Left ventricle myocardium inferior (tissue), 1 donor: ENCODE measurements at regions not wholly inside any gene's neighbourhood (a gene's known extent, or its start where the extent isn't known, plus 50 kb on each side); places are given as distances from the start of the nearest gene placed in this dataset.

ENCODE experiments used
- DNase-seq: peaks from one replicate; pipeline ENCODE4 v3.0.0-alpha.2; 2020
- H3K27ac ChIP-seq: fragments of 200-600 bp; replicated peaks from 2 replicates; pipeline ENCODE4 v1.8.0; 2021
- H3K27me3 ChIP-seq: fragments of 200-600 bp; 2 replicates; pipeline ENCODE4 v1.8.0; 2021; ENCODE audit warnings: low read depth
- H3K36me3 ChIP-seq: fragments of 200-600 bp; 2 replicates; pipeline ENCODE4 v1.8.0; 2021
- H3K4me1 ChIP-seq: fragments of 200-600 bp; 2 replicates; pipeline ENCODE4 v1.8.0; 2021
- H3K4me3 ChIP-seq: fragments of 200-600 bp; 2 replicates; pipeline ENCODE4 v1.8.0; 2021; ENCODE audit warnings: mild to moderate bottlenecking, moderate library complexity
- H3K9me3 ChIP-seq: fragments of 200-600 bp; replicated peaks from 2 replicates; pipeline ENCODE4 v1.8.0; 2021
- intact Hi-C: fragments of 100-400 bp; cut with micrococcal nuclease; formaldehyde crosslinking; loops from one replicate; pipeline ENCODE4 v1.11.0; 2022
- TF ChIP-seq, protein P1 (sequence below): fragments of 200-600 bp; IDR thresholded peaks from 2 replicates; pipeline ENCODE4 v1.8.0; 2021; ENCODE audit warnings: antibody characterized with exemption, mild to moderate bottlenecking, borderline replicate concordance
- donor health status: DM: no; HTN: yes; CAD: no; lungs with severe emphysema.

DNA sequence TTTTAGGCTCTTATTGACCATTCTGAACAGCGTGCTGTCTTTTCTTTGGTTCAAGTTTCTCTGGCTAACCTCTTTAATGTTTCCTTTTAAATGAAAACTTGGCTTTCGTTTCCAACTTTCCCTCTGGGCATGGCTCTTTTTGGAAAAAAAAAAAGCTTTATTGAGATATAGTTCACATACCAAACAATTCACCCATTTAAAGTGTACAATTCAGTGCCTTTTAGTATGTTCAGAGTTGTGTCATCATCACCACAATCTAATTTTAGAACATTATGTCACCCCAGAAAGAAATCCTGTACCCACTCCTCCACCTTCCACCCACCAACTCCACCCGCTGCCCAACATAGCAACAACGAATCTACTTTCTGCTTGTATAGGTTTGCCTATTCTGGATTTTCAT, 322.4 kb downstream of the ADCYAP1 start:
- Histone ChIP-seq H3K9me3 (peaks cover 44% of the 10 kb centered on the region), H3K27me3 (no peaks in the 10 kb centered on the region), H3K4me1 (no peaks in the 10 kb centered on the region), H3K4me3 (no peak overlapping the region), H3K36me3 (no peaks in the 10 kb centered on the region), H3K27ac (no peak overlapping the region)
- intact Hi-C loops = no loop called here
- no peak for DNase-seq
- TF ChIP-seq, protein P1, sequence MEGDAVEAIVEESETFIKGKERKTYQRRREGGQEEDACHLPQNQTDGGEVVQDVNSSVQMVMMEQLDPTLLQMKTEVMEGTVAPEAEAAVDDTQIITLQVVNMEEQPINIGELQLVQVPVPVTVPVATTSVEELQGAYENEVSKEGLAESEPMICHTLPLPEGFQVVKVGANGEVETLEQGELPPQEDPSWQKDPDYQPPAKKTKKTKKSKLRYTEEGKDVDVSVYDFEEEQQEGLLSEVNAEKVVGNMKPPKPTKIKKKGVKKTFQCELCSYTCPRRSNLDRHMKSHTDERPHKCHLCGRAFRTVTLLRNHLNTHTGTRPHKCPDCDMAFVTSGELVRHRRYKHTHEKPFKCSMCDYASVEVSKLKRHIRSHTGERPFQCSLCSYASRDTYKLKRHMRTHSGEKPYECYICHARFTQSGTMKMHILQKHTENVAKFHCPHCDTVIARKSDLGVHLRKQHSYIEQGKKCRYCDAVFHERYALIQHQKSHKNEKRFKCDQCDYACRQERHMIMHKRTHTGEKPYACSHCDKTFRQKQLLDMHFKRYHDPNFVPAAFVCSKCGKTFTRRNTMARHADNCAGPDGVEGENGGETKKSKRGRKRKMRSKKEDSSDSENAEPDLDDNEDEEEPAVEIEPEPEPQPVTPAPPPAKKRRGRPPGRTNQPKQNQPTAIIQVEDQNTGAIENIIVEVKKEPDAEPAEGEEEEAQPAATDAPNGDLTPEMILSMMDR = no peak

GRCh38 chr18:1229634-1230033, 325.0 kb downstream of the ADCYAP1 start:
- TF ChIP-seq, protein P1 = no peak
- no peaks in the 10 kb centered on the region for H3K27me3 ChIP-seq
- intact Hi-C loops = no loop called here
- peaks cover 71% of the 10 kb centered on the region for H3K9me3 ChIP-seq
- H3K4me1 ChIP-seq = no peaks in the 10 kb centered on the region
- DNase-seq = no peak
- no peak overlapping the region for H3K27ac ChIP-seq
- no peaks in the 10 kb centered on the region for H3K36me3 ChIP-seq
- no peak overlapping the region for H3K4me3 ChIP-seq

DNA sequence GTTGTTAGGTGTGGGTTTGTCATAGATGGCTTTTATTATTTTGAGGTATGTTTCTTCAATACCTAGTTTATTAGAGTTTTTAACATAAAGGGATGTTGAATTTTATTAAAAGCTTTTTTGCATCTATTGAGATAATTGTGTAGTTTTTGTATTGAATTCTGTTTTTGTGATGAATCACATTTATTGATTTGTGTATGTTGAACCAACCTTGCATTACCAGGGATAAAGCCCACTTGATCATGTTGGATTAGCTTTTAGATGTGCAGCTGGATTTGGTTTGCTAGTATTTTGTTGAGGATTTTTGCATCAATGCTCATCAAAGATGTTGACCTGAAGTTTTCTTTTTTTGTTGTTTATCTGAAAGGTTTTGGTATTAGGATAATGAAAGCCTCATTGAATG, 328.2 kb downstream of the ADCYAP1 start:
- TF ChIP-seq, protein P1 = no peak
- Histone ChIP-seq H3K36me3 (no peaks in the 10 kb centered on the region), H3K9me3 (peaks cover 85% of the 10 kb centered on the region), H3K27me3 (no peaks in the 10 kb centered on the region), H3K4me1 (no peaks in the 10 kb centered on the region), H3K27ac (no peak overlapping the region), H3K4me3 (no peak overlapping the region)
- intact Hi-C loops = no loop called here
- no peak for DNase-seq

GRCh38 chr18:1240701-1241100, 336.0 kb downstream of the ADCYAP1 start:
- H3K9me3 ChIP-seq = peaks cover 28% of the 10 kb centered on the region
- no peaks in the 10 kb centered on the region for H3K36me3 ChIP-seq
- no peak overlapping the region for H3K27ac ChIP-seq
- intact Hi-C loops = no loop called here
- no peak overlapping the region for H3K4me3 ChIP-seq
- no peaks in the 10 kb centered on the region for H3K4me1 ChIP-seq
- H3K27me3 ChIP-seq = no peaks in the 10 kb centered on the region
- no peak for DNase-seq
- TF ChIP-seq, protein P1 = no peak

GRCh38 chr18:1244397-1245122, 339.9 kb downstream of the ADCYAP1 start:
- H3K27me3 ChIP-seq = no peaks in the 10 kb centered on the region
- H3K36me3 ChIP-seq = no peaks in the 10 kb centered on the region
- intact Hi-C loops = no loop called here
- no peak for DNase-seq
- TF ChIP-seq, protein P1 = no peak
- H3K4me3 ChIP-seq = no peak overlapping the region
- no peaks in the 10 kb centered on the region for H3K4me1 ChIP-seq
- H3K9me3 ChIP-seq = peaks cover 18% of the 10 kb centered on the region
- H3K27ac ChIP-seq = no peak overlapping the region
